Renal cortex interstitium (tissue), 11 donors: ENCODE measurements at regions not wholly inside any gene's neighbourhood (a gene's known extent, or its start where the extent isn't known, plus 50 kb on each side); places are given as distances from the start of the nearest gene placed in this dataset.
A peak's percentile ranks its signal among the peaks of the same experiment; 100 is the strongest.

Experiments
- DNase-seq, 11 donors: peaks; one replicate each; pipeline ENCODE4 v3.0.0-alpha.2; 2013; ENCODE audit warnings: low read depth in 9 of 11, low spot score in 4 of 11; ENCODE audit errors: extremely low read depth in 1 of 11

GRCh38 chr1:184257873-184258272, 129.0 kb upstream of the C1orf21 start:
- no peak for DNase-seq

- DNase-seq: no peak
Measured at GRCh38 chr1:184258525-184258924, 128.3 kb upstream of the C1orf21 start.

- no peak for DNase-seq
Measured at GRCh38 chr1:184260382-184260781, 126.4 kb upstream of the C1orf21 start.

- no peak for DNase-seq
Measured at GRCh38 chr1:184262109-184262508, 124.7 kb upstream of the C1orf21 start.

GRCh38 chr1:184267747-184268146, 119.1 kb upstream of the C1orf21 start:
- no peak for DNase-seq

- DNase-seq: no peak
Measured at GRCh38 chr1:184270556-184270955, 116.3 kb upstream of the C1orf21 start.

- no peak for DNase-seq
Measured at GRCh38 chr1:184272175-184272866, 114.5 kb upstream of the C1orf21 start.

GRCh38 chr1:184276416-184276815, 110.4 kb upstream of the C1orf21 start:
- no peak for DNase-seq

- no peak for DNase-seq
Measured at GRCh38 chr1:184279911-184280458, 106.8 kb upstream of the C1orf21 start.

GRCh38 chr1:184283999-184284398, 102.8 kb upstream of the C1orf21 start:
- peak in 1 of 11 donors; percentile 36 for DNase-seq

- no peak for DNase-seq
Measured at GRCh38 chr1:184284900-184285299, 101.9 kb upstream of the C1orf21 start.

GRCh38 chr1:184285401-184286087, 101.3 kb upstream of the C1orf21 start:
- no peak for DNase-seq

- no peak for DNase-seq
Measured at GRCh38 chr1:184287001-184287400, 99.8 kb upstream of the C1orf21 start.

- no peak for DNase-seq
Measured at GRCh38 chr1:184289825-184290550, 96.8 kb upstream of the C1orf21 start.

- no peak for DNase-seq
Measured at GRCh38 chr1:184291701-184292100, 95.1 kb upstream of the C1orf21 start.

- no peak for DNase-seq
Measured at GRCh38 chr1:184292101-184292500, 94.7 kb upstream of the C1orf21 start.

- no peak for DNase-seq
Measured at GRCh38 chr1:184294101-184294500, 92.7 kb upstream of the C1orf21 start.

- DNase-seq: peak in 10 of 11 donors; percentile 38 to 76 (median 53)
Measured at GRCh38 chr1:184296466-184297243, 90.2 kb upstream of the C1orf21 start.

GRCh38 chr1:184297244-184297750, 89.5 kb upstream of the C1orf21 start:
- DNase-seq: no peak
